ENCODE measurements at regions not wholly inside any gene's neighbourhood (a gene's known extent, or its start where the extent isn't known, plus 50 kb on each side); places are given as distances from the start of the nearest gene placed in this dataset.

GRCh38 chr3:70840106-70840870, 527.9 kb upstream of the MDFIC2 start:
- no peak for DNase-seq (ENCODE audit: low spot score)

GRCh38 chr3:70833239-70833960, 521.0 kb upstream of the MDFIC2 start:
- no peak for DNase-seq (ENCODE audit: low spot score)

- no peak for DNase-seq (ENCODE audit: low spot score)
Measured at GRCh38 chr3:70832834-70833205, 520.4 kb upstream of the MDFIC2 start.

GRCh38 chr3:70832089-70832833, 519.8 kb upstream of the MDFIC2 start:
- DNase-seq (ENCODE audit: low spot score), result no peak

- DNase-seq (ENCODE audit: low spot score), result no peak
Measured at GRCh38 chr3:70829092-70829491, 516.7 kb upstream of the MDFIC2 start.

DNA sequence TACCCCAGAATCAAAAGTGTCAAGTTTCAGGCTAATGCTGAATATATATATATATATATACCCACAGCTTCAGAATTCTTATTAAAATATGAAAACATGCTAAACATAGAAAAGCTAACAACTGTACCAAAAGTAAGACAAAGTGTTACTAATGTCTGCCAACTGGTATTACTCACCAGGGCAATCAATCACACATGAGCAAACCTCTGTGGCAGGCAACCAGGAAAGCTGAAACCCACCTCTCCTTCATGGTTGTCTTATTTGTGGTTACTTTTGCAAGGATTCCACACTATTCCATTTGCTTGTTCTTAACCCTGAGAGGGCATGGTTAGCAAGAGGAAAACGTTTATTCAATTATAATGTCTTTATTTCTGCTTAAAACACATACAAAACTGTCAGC, 512.3 kb upstream of the MDFIC2 start:
- DNase-seq (ENCODE audit: low spot score), result no peak

DNA sequence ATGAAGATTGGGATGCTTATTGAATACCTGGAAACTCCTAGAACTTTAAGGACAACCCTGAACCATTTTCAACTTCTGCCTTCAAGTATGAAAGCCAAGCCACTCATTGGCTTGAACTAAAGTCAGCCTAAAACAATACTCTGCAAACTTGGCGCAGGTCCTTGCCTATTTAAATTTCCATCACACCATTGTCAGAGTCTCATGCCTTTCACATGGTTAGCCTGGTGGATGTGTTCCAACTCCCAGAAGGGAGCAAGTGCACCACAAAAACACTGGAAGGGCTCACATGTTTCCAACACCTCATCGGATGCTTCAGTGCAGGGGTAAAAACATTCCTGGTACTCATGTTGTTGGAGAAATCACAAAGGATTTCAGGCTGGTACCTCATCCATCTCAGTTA, 511.6 kb upstream of the MDFIC2 start:
- no peak for DNase-seq (ENCODE audit: low spot score)

DNA sequence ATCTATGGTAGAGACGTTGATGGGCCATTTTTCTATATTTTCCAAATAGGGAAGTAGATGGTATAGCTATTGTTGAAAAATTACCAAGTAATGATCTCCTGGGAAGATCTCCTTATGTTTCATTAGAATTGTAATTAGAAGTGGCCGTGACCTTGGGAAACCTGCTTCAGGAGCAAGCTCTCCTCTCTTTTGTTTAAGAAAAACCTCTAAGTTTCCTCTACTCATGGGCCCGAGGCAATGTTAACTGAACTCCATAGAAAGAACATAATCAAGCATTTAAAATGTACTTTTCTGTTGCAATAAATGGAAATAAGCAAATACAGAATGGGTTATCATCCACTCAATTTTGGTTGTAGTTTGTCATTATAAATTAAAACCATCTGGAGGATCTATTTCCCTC, 511.2 kb upstream of the MDFIC2 start:
- DNase-seq (ENCODE audit: low spot score), result no peak

GRCh38 chr3:70822669-70823068, 510.2 kb upstream of the MDFIC2 start:
- no peak for DNase-seq (ENCODE audit: low spot score)

- DNase-seq (ENCODE audit: low spot score), result no peak
Measured at GRCh38 chr3:70821602-70822001, 509.2 kb upstream of the MDFIC2 start.

DNA sequence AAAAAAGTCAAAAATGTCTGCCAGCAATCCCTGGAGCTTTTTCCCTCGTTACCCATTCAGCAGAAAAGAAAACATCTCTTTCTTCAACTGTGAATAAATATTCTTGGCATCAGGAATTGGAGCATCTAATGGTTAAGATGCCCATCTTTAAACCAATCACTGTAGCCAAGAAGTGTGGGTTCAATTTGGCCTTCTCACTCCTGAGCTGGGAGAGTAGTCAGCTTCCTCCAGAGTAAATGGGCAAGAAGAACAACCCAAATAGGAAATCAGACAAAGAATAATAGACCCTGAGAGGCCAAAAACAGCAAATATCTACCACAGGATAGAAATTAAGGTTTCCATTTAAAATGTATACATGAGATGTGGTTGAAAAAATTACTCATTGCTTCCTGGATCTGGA, 508.0 kb upstream of the MDFIC2 start:
- no peak for DNase-seq (ENCODE audit: low spot score)

- no peak for DNase-seq (ENCODE audit: low spot score)
Measured at GRCh38 chr3:70818145-70818544, 505.7 kb upstream of the MDFIC2 start.

DNA sequence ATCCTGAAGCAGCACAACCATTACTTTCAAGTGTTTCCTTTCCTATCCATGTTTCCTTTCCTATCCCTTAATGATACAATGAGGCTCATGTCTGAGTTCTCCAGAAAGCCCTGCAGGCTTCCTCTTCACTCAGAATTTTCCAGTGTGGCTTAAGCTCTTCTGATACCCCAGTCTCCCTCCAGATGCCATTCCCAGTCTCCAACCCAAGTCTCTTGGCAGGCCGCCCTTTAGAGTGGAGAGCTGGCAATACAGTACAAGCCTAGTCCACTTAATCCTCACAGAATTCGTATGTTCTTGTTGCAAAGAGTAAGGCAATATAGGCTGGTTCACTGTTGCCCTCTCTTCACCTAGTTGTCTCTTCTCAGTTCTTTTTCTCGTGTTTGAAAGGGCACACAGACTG, 503.9 kb upstream of the MDFIC2 start:
- no peak for DNase-seq (ENCODE audit: low spot score)

- DNase-seq (ENCODE audit: low spot score), result no peak
Measured at GRCh38 chr3:70815817-70816216, 503.4 kb upstream of the MDFIC2 start.

GRCh38 chr3:70813311-70813710, 500.9 kb upstream of the MDFIC2 start:
- no peak for DNase-seq (ENCODE audit: low spot score)

DNA sequence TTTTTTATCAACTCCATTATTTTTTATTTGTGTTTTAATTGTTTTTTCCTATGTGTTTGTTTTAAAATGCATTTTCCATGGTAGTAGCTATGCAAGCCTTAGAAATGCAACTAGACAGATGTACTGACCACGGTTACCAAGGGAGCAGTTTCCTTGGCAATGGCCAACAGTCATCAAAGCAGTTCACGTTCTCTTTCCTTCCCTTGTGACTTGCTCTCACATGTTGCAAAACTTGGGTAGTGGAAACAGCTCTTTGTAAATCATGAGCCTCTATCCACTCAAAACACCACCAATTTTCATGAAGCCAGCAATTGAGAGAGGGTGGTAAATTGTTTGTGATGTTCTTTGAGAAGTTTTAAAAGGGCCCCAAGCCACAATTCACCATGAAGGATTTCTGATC, 499.4 kb upstream of the MDFIC2 start:
- peak; percentile 16 for DNase-seq (ENCODE audit: low spot score)

GRCh38 chr3:70808881-70809280, 496.4 kb upstream of the MDFIC2 start:
- DNase-seq (ENCODE audit: low spot score), result no peak

DNA sequence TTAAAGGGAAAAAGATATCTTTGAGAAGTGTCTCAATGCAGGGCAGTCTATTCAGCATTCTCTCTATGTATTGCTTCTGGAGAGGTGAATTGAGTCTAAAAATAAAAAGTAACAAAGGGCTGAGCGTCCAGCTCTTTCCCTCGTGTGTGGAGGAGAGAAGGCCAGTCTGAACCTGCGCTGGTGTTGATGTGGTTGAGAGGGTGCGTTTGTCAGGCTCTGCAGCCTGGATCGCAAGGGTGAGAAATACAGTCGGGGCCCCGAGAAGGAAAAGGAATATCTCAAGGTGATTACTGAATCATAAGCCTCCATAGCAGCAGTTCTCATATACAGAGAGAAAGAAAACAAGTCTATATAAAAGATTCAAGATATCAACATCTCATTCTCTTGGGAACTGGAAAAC, 494.1 kb upstream of the MDFIC2 start:
- no peak for DNase-seq (ENCODE audit: low spot score)

GRCh38 chr3:70806021-70806420, 493.6 kb upstream of the MDFIC2 start:
- no peak for DNase-seq (ENCODE audit: low spot score)

- no peak for DNase-seq (ENCODE audit: low spot score)
Measured at GRCh38 chr3:70805061-70805889, 492.8 kb upstream of the MDFIC2 start.

DNA sequence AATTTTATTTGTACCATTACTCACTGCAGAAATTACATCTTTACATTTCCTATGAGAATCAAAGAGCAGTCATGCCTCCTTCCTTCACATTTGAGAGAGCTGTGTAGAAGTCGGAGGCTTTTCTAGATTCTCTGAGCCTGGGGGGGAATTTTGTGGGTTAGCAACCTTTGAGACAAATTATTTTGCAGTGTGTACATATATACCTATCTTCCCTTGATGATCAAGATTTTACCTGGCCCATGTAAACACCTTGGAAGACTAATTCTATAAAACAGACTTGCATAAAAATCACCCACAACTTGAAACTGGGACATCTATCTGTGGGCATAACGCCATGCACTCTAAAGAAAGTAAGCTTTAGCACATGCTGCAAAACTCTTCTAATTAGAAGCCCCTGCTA, 491.5 kb upstream of the MDFIC2 start:
- no peak for DNase-seq (ENCODE audit: low spot score)

GRCh38 chr3:70803319-70803718, 490.9 kb upstream of the MDFIC2 start:
- DNase-seq (ENCODE audit: low spot score), result no peak

Measured in SW480 (cell line).